HG03442 (cell line): ENCODE measurements at regions not wholly inside any gene's neighbourhood (a gene's known extent, or its start where the extent isn't known, plus 50 kb on each side); places are given as distances from the start of the nearest gene placed in this dataset.
"Not testable (repeated sequence)": the region's sequence is repeated elsewhere in the genome, so short reads cannot be mapped to it uniquely, and the experiment has no call there.

Experiments used
- ATAC-seq: cut with Tn5 transposase; IDR thresholded peaks from one replicate; pipeline ENCODE4 v1.9.1; 2021; ENCODE audit warnings: mild to moderate bottlenecking, moderate library complexity; ENCODE audit not compliant: unreplicated experiment

- no peak for ATAC-seq
Measured at GRCh38 chr12:105575235-105575634, 244.7 kb downstream of the C12orf75 start.

- no peak for ATAC-seq
Measured at GRCh38 chr12:105576261-105576660, 245.8 kb downstream of the C12orf75 start.

GRCh38 chr12:105580821-105581352, 250.4 kb downstream of the C12orf75 start:
- ATAC-seq, result no peak

GRCh38 chr12:105581420-105581819, 250.9 kb downstream of the C12orf75 start:
- no peak for ATAC-seq

- no peak for ATAC-seq
Measured at GRCh38 chr12:105585107-105585506, 254.6 kb downstream of the C12orf75 start.

GRCh38 chr12:105587237-105587636, 256.7 kb downstream of the C12orf75 start:
- ATAC-seq, result no peak

- no peak for ATAC-seq
Measured at GRCh38 chr12:105588106-105588505, 257.6 kb downstream of the C12orf75 start.

- ATAC-seq, result no peak
Measured at GRCh38 chr12:105590571-105590970, 260.1 kb downstream of the C12orf75 start.

- ATAC-seq, result no peak
Measured at GRCh38 chr12:105595440-105595839, 264.9 kb downstream of the C12orf75 start.

- no peak for ATAC-seq
Measured at GRCh38 chr12:105596731-105597130, 266.2 kb downstream of the C12orf75 start.

- ATAC-seq, result no peak
Measured at GRCh38 chr12:105598031-105598430, 267.5 kb downstream of the C12orf75 start.

GRCh38 chr12:105600911-105601545, 270.5 kb downstream of the C12orf75 start:
- no peak for ATAC-seq

- not testable (repeated sequence) for ATAC-seq
Measured at GRCh38 chr12:105602312-105602711, 271.8 kb downstream of the C12orf75 start.

- not testable (repeated sequence) for ATAC-seq
Measured at GRCh38 chr12:105604281-105604680, 273.8 kb downstream of the C12orf75 start.

GRCh38 chr12:105606613-105607012, 276.1 kb downstream of the C12orf75 start:
- ATAC-seq, result not testable (repeated sequence)

GRCh38 chr12:105609001-105609400, 278.5 kb downstream of the C12orf75 start:
- not testable (repeated sequence) for ATAC-seq

- no peak for ATAC-seq
Measured at GRCh38 chr12:105610459-105610858, 280.0 kb downstream of the C12orf75 start.

GRCh38 chr12:105611340-105611739, 280.8 kb downstream of the C12orf75 start:
- no peak for ATAC-seq

GRCh38 chr12:105613269-105613668, 282.8 kb downstream of the C12orf75 start:
- ATAC-seq, result no peak

GRCh38 chr12:105613887-105614286, 283.4 kb downstream of the C12orf75 start:
- no peak for ATAC-seq

- no peak for ATAC-seq
Measured at GRCh38 chr12:105616971-105617540, 286.6 kb downstream of the C12orf75 start.

- no peak for ATAC-seq
Measured at GRCh38 chr12:105622220-105622619, 291.7 kb downstream of the C12orf75 start.
